Stimulated activated CD4-positive, alpha-beta T cell treated with anti-CD3 and anti-CD28 coated beads, Interleukin-2, amount 100 ng/mL, for 4 hours (primary cell): ENCODE measurements at regions not wholly inside any gene's neighbourhood (a gene's known extent, or its start where the extent isn't known, plus 50 kb on each side); places are given as distances from the start of the nearest gene placed in this dataset.
"Not testable (repeated sequence)": the region's sequence is repeated elsewhere in the genome, so short reads cannot be mapped to it uniquely, and the experiment has no call there.

Experiments used
- DNase-seq: peaks from one replicate; pipeline ENCODE4 v3.0.0-alpha.2; 2020; ENCODE audit warnings: low read depth

- DNase-seq = no peak
Observed at GRCh38 chrX:65883556-65883955, 156.3 kb downstream of the VSIG4 start.

GRCh38 chrX:65879977-65880799 lies 159.7 kb downstream of the VSIG4 start:
- no peak for DNase-seq

- no peak for DNase-seq
Observed at GRCh38 chrX:65878456-65878855, 161.4 kb downstream of the VSIG4 start.

GRCh38 chrX:65877953-65878352 lies 161.9 kb downstream of the VSIG4 start:
- DNase-seq = no peak

GRCh38 chrX:65875614-65876013 lies 164.3 kb downstream of the VSIG4 start:
- DNase-seq = not testable (repeated sequence)

GRCh38 chrX:65874765-65875164 lies 165.1 kb downstream of the VSIG4 start:
- DNase-seq = no peak

GRCh38 chrX:65874110-65874509 lies 165.8 kb downstream of the VSIG4 start:
- no peak for DNase-seq

- DNase-seq = no peak
Observed at GRCh38 chrX:65873385-65873784, 166.5 kb downstream of the VSIG4 start.

GRCh38 chrX:65871671-65872311 lies 168.1 kb downstream of the VSIG4 start:
- no peak for DNase-seq

- not testable (repeated sequence) for DNase-seq
Observed at GRCh38 chrX:65870544-65870943, 169.3 kb downstream of the VSIG4 start.

GRCh38 chrX:65866773-65867172 lies 173.1 kb downstream of the VSIG4 start:
- DNase-seq = no peak

GRCh38 chrX:65866146-65866545 lies 173.7 kb downstream of the VSIG4 start:
- no peak for DNase-seq

GRCh38 chrX:65862638-65863037 lies 177.2 kb downstream of the VSIG4 start:
- no peak for DNase-seq

- DNase-seq = no peak
Observed at GRCh38 chrX:65859299-65859698, 180.6 kb downstream of the VSIG4 start.

- not testable (repeated sequence) for DNase-seq
Observed at GRCh38 chrX:65854437-65854836, 185.4 kb downstream of the VSIG4 start.

- DNase-seq = not testable (repeated sequence)
Observed at GRCh38 chrX:65851306-65851705, 183.9 kb downstream of the MSN start.

GRCh38 chrX:65850821-65851220 lies 183.4 kb downstream of the MSN start:
- not testable (repeated sequence) for DNase-seq

GRCh38 chrX:65846974-65847373 lies 179.5 kb downstream of the MSN start:
- DNase-seq = no peak

- no peak for DNase-seq
Observed at GRCh38 chrX:65841263-65841662, 173.8 kb downstream of the MSN start.

- no peak for DNase-seq
Observed at GRCh38 chrX:65838674-65839073, 171.2 kb downstream of the MSN start.

- no peak for DNase-seq
Observed at GRCh38 chrX:65837875-65838549, 170.6 kb downstream of the MSN start.

- DNase-seq = no peak
Observed at GRCh38 chrX:65831268-65831667, 163.8 kb downstream of the MSN start.

GRCh38 chrX:65828599-65828998 lies 161.1 kb downstream of the MSN start:
- DNase-seq = no peak
